ENCODE measurements at regions not wholly inside any gene's neighbourhood (a gene's known extent, or its start where the extent isn't known, plus 50 kb on each side); places are given as distances from the start of the nearest gene placed in this dataset.
"Not testable (repeated sequence)": the region's sequence is repeated elsewhere in the genome, so short reads cannot be mapped to it uniquely, and the experiment has no call there.

DNA sequence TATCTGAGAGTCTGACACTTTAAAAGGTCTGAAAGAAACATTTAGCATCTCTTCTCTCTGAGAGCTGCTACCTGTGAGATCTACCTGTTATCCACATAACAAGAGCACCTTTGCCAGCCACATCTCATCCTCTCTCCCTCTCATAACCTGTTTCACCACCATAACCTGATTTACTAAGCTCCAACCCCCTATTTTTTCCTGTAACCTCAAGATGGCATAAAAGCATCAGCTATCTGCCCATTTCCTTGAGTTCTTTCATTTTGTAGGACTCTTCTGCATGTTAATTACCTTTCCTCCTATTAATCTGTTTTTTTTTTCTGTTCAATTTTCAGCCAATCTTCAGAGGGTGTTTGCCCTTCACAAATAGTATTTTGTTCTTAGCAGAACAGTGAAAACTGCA is 136.5 kb upstream of the KCNK1 start:
- no peak for DNase-seq

DNA sequence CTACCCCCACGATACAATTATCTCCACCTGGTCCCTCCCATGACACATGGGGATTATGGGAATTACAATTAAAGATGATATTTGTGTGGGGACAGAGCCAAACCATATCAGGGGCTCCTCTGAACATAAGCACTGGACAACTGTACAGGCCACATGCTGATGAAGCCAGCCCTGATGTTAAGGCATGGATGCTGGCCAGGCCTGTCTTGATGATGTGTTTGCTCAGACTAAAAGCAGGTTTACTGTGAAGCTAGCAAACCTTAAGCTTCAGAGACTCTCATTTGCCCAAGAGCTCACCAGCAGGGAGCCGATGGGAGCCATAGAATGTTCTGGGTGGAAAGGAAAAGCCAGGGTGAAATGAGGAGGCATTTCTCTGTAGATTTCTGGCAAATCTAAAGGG is 135.3 kb upstream of the KCNK1 start:
- DNase-seq: no peak

DNA sequence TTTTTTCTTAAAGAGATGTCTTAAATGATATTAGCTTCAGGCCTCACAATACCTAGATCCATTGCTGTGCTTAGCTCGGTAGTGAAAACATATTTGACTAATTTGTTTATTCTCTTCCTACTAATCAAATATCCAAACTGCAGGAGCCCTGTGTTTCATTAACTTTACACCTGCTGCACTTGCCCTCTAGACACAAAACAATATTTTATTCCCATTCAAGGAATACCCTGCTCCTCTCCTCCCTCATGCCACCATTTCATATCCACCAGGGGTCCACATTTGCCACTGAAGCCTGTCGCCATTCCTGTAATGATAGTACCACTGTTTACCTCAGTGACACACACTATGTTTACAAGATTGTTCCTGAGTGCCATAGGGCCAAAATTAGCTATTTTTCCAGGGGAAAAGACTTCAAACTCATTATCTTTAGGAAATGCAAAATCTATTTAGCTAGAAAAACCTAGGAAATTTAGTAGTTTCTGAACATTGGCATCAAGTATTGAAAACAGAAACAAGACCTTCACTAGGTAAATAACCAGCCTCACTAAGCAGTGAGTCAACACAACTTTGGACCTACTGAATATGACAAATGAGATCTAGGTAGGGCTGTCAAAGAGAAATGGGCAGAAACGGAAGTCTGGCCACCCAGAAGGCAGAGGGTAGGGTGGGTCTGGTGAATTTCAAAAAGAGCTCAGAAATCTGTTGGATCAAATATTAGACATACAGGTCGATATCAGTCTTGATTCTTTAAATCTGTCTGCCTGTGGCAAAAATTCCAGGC is 134.6 kb upstream of the KCNK1 start:
- DNase-seq: no peak

DNA sequence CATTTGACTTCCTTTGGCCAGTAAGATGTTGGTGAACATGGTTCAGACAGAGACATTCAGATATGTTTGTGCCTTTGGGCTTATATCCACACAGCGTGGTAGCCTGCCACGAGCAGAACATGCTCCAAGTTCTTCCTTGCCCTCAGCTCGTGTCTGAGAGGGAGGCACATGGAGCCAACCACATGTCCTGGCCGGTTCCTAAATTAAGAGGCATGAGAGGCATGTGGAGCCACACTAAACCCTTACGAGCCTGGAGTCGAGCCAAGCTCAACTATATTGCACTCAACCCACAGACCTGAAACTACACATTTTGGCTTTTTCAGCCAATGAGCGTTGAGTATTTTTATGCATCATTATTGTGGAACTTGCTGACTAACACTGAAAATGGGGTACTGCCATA is 133.7 kb upstream of the KCNK1 start:
- DNase-seq: no peak

DNA sequence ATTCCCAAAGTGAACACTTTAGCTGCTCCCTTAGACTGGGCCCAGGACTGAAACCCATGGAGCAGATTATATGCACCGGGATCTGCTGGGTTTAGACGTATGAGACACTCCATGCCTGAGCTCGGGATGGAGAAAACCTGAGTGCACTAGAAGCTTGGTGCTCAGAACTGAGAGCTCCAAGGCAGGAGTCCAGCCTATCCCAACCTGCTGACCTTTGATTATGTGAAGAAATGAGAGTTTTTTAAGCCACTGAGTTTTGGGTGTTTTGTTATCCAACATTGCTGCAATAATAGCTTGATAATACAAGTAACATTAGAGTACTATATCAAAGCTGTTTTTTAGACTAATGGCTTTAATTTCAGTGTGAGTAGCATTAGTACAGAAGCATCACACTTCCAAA is 131.5 kb upstream of the KCNK1 start:
- no peak for DNase-seq

DNA sequence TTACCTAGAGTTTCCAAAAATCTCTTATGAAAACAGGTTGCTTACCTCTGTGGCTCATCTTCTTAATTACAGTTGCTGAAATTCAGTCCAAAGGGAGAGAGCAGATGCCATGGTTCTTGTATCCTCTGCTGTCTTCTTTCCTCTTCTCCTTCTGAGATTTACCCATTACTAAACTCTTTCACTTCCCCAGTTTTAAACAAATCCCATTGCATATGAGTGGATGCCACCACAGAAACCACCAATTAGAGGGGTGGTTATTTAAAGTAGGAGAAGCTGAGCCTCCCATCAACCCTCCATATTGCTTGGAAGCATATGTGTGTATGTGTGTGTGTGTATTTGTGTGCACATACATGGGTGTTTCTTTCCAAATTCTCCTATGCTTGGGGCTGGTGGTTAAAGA is 128.5 kb upstream of the KCNK1 start:
- DNase-seq: no peak

DNA sequence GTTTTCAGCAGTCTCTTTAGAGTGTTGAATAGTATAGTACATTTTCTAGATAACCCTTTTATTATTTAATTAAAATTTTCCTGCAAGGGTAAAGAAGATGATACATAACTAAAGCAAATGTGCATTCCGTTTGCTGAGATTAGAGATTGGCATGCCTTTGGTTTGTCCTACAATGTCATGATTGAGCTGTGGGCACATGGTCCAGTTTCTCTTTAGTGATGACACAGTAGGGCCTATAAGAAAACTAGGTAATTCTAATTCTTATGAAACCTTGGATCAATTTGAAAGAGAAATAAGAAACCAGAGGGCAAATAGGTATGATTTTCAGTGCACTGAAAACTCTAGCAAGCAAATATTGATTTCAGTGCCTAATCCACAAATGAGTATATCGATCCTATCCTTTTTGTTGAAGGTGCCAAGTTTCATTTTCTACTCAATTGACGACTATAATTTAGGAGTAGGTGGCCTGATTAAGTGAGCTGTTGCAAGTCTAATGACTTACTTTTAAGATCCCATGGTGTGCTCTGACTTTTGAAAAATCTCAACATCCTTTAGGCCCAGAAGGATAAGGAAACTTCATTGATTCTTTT is 128.0 kb upstream of the KCNK1 start:
- no peak for DNase-seq

DNA sequence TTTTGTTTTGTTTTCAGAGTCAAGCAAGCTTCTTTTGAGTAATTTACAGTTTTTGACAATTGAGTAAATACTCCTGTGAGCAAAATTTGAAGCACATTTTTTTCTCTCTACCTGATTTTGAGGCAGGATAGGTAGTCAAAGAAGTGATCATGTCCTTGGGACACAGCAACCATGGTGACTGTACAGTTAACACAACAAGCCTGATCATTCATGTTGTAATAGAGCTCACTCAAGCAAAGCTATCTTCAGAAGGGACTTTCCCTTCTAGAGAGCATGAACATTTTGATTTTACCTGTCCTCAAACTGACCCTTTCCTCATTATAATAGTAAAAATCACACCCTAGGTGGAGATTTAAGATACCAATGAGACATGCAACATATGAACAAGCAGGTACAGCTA is 126.5 kb upstream of the KCNK1 start:
- DNase-seq: no peak

DNA sequence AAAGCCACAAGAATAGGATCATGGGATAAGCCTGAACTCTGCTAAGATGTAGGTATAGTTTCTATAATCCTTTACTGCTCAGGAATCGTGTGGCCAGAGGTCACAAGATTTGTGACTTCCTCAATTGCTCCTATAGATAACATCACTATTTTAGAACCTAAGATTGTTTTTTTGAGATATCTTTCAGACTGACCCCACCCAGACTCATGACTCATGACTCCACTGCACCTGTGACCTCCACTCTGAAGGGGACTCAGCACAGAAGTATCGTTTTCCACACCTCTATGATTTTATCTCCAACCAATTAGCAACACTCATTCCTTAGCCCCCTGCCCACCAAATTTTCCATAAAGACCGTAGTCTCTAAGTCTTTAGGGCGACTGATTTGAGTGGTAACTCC is 124.5 kb upstream of the KCNK1 start:
- no peak for DNase-seq

DNA sequence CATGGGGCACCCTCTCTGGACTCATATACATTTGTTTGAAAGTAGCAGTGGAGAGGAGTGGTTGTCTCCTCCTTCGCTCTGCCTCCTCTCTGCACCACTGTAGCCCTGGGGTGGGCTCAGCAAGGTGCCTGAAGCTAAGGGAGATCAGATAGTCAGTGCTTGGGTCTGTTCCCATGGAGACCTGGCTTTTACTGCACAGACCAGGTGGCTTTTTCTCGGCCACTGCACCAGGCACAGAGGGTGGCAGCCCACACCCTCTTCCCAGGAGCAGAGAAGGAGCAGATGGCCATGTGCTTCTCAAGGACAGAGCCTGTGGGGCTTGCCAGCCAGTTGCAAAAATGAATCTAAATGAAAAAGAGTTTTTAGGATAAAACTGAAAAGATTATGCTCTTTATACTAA is 123.4 kb upstream of the KCNK1 start:
- DNase-seq: no peak

DNA sequence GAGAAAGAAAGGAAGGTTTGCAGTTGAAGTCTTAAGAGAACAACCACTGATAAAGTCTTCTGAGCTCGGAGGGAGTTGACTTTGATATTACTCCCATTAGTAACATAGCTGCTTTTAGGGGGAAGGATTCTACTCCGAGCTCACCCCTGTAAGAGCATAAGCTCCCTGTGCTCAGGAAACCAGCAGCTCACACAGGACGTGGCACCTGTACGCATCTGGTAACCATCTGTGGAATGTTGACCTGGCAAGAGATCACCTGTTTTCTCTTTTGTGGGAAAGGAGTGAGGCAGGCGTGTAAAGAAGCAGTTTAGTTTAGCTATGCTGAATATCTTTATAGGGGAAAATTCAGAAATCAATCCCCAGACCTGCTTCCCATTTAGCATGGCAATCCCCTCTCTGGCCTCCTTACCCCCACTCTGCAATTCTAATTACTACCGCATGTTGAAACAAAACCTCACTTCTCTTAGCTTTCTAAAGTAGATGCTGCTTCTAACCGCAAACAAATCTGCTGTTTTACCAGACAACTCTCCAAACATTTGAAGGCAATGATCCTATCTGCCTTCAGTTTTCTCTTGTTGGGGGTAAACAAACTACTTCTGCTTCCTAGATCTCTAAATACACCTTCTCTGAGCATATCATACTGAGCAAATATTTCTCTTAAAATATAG is 121.8 kb upstream of the KCNK1 start:
- DNase-seq: no peak

DNA sequence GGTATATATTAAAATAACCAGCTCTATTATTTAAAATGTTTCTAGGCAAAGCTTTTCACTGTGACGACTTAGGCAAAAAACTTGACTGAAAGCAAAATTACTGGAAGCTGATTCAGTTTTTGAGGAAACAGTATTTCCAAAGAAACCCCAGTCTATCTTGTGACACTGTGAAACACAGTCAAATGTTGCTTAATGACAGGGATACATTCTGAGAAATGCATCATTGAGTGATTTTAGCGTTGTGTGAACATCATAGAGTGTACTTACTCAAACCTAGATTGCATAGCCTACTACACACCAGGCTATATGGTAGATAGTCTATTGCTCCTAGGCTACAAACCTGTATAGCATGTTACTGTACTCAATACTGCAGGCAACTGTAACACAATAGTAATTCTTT is 116.9 kb upstream of the KCNK1 start:
- no peak for DNase-seq

DNA sequence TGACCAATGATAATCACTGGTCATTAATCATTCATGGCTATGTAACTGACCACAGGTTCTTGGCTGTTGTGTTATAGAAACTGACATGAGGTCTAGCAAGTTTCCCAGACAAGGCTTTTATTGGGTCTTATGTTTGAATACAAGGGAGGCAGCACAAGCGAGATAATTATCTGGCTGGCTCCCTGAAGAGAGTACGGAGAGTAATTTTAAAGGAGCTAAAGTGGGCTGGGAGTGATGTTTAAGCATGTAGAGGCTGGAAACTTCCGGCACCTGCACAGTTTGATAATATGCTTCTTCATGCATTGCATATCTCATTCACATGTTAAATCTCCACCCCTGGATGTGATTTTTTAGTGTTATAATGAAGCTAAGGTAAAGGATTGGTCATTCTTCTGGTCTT is 116.2 kb upstream of the KCNK1 start:
- no peak for DNase-seq

DNA sequence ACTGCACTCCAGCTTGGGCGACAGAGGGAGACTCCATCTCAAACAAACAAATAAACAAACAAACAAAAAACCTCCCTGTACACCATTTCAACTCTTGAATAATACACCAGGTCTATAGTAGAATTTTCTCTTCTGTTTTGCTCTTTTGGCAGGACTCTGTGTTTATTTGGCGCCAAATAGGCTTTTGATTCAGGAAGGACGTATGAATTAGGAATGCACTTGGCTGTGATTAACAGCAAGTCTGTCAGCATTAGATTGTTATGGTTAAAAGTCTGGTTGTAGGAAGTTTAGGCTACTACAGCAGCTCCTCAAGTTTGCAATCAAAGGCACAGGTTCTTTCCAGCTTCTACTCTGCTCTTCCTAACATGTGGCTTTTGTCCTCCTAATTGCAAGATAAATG is 113.8 kb upstream of the KCNK1 start:
- no peak for DNase-seq

DNA sequence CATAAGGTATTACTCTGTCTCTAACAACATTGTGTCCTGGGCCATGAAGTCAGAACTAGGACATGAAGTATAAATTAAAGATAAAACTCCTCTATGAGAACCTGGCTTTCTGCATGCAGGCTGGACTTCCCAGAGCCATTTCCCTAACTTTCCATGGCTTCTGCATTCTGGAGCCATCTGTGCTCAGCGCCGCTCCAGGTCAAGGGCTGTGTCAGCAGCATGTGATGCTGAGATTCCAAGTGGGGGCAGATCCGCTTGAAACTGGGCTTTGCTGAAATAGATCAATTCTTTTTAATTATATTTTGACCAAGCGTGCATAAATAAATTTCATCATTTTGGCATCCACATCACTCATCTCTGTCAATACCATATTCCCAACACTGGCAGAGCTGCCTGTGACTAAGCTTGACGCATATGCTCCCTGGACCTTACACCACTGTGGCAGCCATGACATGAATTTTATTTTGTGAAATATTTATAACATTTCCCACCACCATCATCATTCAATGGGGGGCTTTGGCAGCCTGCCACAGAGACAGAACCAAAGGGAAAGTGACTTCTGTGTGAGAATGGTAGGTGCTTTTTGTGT is 110.4 kb upstream of the KCNK1 start:
- DNase-seq: no peak

DNA sequence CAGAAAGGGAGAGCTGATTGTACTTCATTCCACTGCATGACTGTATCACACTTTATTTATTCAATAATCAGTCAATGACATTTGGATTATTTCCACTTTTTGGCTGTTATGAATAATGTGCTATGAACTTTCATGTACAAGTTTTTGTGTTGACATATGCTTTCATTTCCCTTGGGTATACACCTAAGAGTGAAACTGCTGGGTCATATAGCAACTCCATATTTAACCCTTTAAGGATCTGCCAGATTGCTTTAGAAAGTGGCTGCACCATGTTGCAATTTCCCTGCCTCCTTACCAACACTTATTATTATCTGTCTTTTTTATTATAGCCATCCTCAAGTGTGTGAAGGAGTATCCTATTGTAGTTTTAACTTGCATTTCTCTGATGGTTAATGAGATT is 108.8 kb upstream of the KCNK1 start:
- DNase-seq: no peak

DNA sequence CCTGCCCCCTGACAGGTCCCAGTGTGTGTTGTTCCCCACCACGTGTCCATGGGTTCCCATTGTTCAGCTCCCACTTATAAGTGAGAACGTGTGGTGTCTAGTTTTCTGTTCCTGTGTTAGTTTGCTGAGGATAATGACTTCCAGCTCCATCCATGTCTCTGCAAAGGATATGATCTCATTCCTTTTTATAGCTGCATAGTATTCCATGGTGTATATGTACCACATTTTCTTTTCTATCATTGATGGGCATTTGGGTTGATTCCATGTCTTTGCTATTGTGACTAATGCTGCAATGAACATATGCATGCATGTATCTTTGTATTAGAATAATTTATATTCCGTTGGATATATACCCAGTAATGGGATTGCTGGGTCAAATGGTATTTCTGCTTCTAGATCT is 108.0 kb upstream of the KCNK1 start:
- DNase-seq: not testable (repeated sequence)

DNA sequence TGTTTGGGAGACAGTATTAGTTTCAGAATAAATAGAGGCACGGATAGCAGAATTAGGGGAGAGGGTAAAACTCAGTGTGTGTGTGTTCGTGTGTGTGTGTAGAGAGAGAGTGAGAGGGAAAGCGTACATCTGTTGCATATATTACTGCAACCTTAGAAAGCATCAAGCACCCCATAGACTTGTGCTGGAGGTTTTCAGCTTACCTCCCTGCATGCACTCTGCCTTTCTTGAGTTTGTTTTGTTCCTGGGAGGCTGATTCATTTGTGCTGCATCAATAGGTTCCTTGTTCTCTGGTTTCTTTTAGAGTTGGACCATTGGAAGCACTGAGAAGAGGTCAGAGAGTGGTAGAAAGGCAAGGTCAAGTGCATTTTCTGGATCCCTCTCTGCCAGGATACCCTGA is 104.4 kb upstream of the KCNK1 start:
- no peak for DNase-seq

DNA sequence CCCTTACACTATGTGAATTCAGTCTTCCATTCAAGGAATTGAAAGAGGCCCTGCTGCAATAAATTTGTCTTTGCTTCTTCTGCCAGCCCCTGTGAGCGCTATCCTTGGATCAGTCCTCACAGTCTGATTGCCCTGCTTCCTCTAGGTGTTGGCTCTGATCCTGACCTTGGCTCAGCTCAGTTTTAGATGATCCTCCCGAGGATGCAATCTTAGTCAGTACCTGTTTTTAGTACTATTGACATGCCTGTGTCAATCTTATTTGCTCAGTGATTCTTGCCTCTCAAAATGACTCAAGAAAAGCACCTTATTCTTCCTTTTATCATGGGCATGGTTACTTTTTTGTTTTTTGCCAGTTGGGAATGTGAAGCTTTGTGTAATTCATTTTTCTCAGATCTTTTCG is 101.4 kb upstream of the KCNK1 start:
- no peak for DNase-seq

DNA sequence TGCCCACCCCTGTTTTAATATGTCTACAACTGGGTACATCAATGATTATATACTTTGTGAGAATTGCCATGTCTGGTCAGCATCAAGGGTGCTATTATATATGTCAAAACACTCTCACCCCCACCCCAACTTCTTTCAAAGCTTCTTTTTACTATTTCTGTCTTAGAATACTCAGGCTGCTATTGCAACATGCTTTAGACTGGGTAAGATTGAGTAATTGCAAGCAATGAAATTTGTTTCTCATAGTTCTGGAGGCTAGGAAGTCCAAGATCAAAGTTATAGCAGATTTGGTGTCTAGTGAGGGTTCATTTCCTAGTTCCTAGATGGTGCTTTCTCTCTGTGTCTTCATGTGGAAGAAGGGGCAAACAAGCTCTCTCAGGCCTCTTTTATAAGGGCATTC is 100.5 kb upstream of the KCNK1 start:
- DNase-seq: no peak

DNA sequence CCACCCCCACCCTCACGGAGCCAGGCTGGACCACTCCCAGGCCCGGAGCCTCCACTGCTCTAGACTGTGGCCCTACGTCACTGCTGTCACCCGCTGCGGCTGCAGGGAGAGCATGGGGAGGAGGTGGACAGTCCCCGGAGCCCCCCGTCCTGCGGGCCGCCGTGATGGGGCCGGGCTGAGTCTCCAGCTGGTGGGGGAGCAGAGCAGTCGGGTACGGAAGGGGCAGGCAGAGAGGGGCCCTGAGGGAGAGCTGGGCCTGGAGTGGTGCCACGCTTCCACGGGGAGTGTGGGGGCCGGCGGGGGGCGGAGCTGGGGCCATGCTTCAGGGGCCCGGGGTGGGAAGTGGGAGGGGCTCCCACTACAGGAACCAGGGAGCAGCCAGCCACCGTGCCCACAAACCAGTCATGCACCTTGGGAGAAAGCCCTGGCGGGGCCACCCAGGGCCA is 98.9 kb upstream of the KCNK1 start:
- DNase-seq: no peak

DNA sequence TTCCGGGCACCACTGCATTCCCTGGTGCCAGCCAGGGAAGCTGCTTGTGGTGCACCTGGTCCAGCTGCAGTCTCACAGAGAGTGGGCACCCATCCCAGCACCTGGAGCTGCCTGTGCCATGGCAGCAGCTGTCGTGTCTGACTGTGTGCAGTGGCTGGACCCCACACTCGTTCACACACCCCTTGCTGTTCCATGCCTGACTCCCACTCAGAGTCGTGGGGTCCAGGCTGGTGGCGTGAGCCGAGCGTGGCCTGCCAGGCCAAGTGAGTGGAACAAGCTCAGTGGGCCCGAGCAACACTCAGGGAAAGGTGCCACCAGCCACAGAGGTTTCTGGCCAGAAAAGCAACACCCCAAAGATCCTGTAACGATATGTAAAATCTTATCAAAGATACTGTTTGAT is 97.2 kb upstream of the KCNK1 start:
- no peak for DNase-seq

DNA sequence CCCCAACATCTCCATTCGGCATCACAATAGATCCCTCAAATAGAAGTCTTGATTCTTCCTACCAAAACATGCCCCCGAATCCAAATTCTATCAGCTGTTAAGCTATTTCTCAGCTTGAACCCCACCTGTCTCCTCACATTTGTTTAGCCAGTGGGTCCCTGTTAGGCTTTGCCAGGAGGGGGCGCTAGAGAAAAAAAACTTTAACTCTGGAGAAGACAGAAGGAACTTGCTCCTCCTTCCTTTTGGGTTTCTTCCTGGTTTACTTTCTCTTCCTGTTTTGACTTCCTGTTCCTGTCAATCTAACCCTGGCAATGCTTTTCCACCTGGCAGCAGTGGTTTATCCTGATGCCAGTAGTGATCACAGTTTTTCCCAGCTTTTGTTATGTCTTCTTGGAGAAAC is 95.6 kb upstream of the KCNK1 start:
- DNase-seq: no peak

Data from NCI-H226 (cell line).